GM18520 (cell line): ENCODE measurements at regions not wholly inside any gene's neighbourhood (a gene's known extent, or its start where the extent isn't known, plus 50 kb on each side); places are given as distances from the start of the nearest gene placed in this dataset.

Experiments
- ATAC-seq: cut with Tn5 transposase; IDR thresholded peaks from one replicate; pipeline ENCODE4 v1.9.1; 2021; ENCODE audit not compliant: unreplicated experiment

DNA sequence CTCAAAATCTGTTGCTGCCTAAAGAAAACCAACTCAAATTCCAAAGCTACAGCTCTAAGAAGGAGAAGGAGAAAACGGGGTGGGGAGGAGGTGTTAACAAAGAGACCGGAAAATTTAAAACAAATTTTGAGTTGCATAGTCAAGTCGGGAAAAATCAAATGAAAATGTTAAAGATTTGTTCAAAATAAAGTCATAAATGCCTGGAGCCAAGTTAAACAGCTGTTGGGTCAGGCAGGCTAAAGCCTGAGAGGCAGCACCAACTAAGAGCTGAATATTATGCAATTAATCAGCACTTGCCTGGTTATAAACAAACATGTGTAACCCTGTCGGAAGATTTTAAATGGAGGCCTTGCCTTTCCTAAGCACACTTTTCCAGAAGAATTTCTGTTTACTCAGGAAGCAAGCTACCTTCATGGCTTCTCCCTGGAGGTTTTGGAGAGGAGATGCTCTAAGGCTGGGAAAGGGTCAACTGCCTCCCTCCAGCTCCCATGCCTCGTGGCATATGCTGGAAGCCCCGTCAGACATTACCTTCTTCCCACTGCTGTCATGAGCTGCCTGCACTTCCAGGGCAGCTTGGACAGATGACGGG lies 270.5 kb downstream of the DMRT2 start:
- ATAC-seq, result no peak

DNA sequence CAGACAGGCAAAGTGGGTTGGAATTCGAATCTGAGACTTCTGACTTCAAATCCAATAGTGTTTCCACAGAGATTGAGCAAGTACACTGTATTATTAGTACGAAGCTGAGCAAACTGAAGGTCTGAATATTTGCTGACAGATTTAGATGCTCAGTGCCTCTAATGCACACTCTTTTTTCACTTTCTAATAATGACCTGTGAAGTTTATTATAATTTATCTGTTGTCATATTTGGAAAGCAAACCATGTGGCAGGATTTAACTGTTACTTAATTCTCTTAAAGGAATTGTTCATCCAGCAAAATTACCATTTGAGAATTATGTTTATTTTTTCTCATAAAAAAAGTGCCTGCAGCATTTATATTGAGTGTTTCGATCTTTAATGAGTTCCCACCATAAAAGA lies 277.3 kb downstream of the DMRT2 start:
- ATAC-seq, result no peak

DNA sequence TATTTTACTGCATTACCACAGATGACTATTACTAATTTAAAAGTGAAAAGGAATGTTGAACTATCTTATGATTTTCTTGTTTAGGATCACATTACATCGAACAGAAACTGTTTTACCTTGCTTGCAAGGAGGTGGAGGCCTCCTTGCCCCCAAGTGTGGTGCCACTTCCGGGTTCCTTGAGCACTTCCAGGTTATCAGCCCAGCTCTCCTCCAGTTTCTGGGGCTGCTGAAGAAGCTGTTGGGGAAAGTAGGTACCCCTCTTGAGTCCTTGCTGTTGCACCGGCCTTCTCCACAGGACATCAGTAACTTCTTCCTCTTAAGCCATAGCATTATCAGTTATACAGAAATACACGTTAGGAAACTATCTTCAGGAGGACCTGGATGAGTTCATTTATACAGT lies 278.2 kb downstream of the DMRT2 start:
- ATAC-seq, result no peak

DNA sequence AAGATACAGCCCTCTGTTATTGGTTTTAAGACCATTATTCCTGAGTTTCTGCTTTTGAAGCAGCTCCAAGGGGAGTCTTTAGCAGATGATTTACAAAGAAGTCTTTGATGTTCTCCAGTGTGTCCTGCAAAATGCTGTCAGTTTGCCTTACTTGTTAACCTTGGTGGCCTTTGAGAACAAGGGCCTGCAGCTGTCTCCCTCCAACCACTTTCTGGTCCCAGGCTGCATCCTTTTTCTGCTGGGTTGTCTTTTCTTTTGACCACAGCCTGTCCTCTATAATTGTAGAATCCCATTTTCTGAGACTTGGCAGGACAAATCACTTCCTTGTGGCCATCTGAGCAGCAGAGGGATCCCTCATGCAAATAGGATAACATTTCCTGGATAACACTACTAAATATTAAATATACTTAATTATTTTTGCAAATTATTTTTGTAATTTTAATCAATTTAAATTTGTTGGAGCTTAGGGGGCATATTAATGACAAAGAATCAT lies 281.4 kb downstream of the DMRT2 start:
- no peak for ATAC-seq

DNA sequence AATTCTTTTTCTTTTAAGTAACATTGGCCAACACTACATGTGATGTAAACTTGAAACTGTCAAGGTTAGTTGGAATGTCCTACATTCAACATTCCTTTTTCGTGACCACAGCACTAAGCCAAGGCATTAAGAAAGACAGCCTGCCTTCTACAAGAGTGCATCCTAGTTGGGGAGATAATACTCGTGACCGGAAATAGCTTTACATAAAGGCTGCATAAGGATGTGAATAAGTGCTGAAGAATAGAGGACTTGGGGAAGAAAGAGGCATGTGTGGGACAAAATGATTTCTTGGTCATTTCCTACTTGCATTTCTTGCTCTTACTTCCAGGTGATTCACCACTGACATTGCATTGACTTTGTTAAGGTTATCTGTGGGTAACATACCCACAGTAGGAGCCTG lies 282.0 kb downstream of the DMRT2 start:
- no peak for ATAC-seq

DNA sequence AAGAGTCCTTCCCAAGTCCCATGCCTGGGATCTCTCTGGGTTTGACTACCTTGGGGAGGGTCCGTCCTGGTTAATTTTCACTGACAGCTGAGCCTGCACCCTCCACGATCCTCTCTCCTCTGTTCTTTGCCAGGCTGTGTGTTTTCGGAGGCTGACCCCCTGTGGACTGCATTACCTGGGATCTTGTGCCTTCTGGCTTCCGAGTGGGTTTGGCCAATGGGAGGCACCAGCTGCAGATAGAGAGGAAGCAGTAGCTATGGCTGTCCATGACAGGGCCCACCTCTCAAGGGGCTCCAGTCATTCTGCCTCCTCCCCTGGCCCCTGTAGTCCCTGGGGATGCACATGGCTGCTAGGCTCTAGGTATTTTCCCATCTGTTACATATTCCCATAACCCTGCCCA lies 285.0 kb downstream of the DMRT2 start:
- no peak for ATAC-seq

DNA sequence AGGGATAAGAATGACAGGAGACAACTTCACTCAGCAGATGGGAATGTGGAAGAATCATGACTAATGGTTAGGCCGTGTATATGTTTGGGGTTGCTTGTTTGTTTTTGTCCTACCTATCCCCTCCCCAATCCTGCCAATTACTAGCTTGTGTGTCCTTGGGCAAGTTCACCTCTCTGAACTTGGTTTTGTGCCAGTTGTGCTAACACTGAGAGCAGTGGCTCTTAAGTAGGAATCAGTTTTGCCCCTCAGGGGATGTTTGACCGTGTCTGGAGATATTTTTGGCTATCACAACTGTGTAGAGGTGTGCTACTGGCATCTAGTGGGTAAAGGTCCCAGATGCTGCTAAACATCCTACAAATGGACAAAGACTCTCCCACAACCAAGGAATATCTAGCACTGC lies 287.0 kb downstream of the DMRT2 start:
- no peak for ATAC-seq

DNA sequence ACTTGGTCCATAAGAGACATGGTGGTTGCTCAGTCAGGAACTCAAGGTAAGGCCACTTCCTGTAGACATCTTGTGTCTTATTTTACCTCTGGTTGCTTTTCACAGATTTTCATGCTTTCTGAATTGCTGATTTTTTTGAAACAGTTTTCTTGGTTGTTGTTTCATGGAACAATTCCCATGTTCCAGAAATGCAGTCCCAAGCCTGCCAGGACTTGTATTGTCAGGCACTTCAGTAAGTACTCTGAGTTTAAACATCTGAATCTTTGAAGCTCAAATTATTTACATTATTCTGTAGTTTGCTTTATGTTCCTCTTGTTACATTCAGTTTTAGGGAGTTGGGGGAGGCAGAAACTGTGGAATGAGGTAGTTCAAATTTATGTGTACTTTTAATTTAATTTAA lies 290.2 kb downstream of the DMRT2 start:
- ATAC-seq, result no peak

DNA sequence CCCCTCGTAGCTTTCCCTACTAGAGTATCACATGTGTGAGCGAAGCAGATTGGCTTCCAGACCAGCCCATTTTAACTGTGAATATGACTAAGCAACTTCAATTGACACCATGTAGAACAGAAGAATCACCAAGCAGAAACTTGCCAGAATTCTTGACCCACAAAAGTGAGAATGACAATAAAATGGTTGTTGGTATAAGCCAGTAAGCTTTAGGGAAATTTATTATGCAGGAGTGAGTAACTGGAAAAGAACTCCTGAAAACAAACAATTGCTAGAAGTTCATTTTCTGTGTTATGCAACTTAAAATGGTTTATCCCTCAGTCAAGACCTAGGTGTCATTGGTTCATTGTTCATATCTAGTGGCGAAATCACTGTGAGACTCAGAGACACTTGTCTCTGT lies 303.1 kb downstream of the DMRT2 start:
- no peak for ATAC-seq

DNA sequence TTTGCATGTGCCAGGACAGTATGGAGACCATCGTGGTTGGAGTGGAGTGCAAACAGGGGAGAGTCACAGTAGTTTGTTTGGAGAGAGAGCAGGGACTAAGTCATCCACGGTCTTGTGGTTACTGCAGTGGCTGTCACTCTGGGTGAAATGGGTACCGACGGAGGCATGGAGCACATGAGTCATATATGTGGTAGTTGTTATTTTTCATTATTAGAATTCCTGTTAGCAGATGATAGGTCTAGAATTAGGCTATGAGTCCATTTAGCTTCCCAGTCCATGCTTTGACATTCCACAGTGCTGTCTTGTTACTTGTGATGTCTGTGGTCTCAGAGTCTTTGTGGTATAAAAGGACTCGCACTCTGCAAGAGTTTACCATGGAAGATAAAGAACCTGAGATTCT lies 303.9 kb downstream of the DMRT2 start:
- no peak for ATAC-seq

DNA sequence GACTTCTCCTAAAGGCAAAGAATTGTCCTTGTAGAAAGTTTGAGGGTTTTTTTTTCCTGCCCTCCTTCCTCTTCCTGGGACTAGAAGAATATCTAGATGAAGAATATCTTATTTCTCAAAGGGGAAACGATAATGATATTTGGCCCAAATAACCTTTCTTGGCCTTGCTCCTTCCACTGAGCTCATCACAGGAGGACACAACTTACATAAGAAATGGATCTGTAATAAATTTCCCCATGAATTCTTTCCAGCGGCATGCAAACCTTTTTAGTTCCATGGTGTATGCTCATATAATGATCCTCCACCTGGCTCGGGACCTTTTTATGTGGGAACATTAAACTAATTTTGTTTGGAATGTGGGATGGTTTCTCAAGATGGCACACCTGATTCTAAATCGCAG lies 304.4 kb downstream of the DMRT2 start:
- no peak for ATAC-seq

DNA sequence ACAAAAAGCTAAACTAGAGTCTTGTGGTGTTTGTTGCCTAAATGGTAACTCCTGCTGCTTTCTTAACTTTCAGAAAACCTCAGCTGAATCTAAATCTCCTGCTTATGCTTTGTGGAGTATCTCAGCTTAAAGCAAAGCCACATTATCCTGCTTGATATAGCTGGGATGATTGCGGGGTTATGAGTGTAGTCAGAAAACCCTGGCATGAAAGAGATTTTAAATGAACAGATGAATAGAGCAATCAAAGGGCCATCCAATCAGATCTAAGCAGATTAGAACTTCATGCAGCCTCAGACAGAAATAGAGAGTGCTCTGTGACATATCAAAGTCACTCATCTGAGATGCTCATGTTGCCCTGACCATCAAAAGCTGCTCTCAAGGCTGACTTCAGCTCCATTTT lies 305.5 kb downstream of the DMRT2 start:
- no peak for ATAC-seq

DNA sequence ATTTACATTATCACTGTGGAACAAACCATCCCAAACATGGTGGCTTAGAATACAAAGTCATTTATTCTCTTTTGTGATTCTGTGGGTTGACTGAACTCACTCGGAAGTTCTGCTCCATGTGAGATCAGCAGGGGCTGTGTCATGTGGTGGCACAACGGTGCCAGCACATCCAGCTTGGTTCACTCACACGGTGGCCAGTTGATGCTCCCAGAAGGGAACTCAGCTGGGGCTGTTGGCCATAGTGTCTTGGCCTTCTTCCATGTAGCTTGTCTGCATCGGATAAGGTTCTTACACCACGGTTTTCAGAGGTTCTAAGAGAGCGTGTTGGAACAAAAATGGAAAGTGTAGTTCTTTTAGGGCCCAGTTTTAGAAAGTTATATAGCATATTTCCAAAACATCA lies 312.7 kb downstream of the DMRT2 start:
- no peak for ATAC-seq

DNA sequence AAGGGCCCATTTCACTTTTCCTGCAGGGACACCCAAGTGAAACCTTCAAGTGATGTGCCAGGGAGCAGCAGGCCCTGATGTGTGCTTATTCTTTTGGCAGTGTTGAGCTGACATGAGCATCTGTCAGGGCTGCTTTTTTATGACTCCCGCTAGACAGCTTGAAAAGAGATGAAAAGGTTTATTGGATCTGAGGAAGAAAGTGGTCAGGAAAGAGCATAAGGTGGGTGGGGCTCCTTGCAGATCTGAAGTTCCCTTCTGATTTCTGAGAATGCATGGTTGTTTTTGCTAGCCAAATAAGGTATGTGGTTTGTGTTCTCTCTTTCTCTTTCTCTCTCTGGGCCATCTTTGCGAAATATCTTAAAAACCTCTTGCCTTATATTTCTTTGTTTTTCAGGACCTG lies 316.1 kb downstream of the DMRT2 start:
- ATAC-seq, result no peak

DNA sequence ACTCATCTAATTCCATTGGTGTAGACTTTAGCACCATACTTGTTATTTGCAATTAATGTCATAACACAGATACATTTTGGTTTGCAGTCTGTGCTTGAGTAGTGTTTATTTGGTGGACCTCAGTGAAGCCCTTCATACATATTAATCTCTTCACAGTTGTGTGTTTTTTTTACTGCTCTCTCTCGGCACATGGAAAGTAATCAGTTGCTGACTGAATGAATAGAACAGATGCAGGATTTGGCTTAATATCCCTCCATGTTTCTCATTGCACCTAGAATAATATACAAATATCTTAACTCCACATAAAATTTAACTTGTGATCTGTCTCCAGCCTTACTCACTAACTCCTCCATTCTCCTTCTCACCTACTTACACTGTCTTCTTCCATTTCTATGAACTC lies 319.1 kb downstream of the DMRT2 start:
- no peak for ATAC-seq

DNA sequence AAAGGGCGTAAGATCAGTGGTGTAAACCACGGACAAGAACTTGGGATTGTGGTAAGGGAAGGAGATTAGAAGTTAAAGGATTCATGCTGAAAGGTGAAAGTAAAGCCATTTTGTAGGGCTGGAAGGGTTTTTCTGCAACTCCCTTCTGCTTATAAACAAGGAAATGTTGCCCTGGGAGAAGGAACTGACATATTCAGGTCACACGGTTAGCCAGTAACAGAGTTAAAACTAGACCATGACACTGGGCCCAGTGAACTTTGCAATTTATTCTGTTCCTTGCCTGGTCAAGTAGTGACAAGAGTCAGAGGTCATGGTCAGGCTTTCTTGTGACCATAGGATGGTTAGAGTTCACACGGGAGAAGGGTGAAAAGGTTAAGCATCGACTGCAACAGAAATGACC lies 323.3 kb downstream of the DMRT2 start:
- no peak for ATAC-seq

DNA sequence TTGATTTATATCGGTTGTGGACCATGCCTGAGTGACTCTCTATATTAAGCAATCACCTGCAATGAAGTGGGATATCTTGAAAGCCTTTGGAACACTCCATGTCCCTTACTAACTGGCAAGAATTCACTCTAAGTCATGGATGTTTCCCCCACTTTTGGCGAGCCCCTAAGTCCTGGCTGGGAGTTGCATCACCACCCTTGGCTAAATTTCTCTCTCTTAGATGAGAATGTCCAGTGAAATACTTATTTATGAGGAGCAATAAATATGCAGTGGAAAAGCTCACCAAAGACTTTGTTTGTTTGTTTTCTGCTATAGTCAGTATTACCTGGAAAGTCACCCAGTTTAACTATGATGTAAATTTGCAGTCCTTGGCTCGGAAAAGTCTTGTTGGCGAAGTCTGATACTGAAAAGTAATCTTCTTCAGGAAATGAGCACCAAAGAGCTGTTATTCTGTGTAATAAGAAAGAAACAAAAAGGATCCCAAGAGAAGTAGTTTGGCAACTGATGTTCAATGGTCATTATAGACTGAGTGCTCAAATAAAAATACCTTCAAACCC lies 333.8 kb downstream of the DMRT2 start:
- no peak for ATAC-seq

DNA sequence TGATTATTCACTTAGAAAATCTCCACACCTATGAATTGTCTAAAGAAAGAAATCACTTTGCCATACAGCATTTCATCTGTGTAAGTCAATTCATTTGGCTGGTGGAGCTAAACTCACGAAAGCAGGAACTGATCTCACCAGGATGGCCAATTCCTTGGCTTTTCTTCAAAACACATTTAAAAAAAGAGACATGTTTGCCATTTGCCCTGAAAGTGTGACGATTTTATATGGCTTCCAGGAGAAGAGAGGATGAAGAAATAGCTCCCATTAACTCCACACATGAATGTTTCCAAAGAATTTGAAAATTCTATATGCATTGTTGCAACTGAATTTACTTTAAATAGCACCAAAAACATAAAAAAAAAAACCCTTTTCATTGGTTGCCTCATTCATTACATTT lies 334.7 kb downstream of the DMRT2 start:
- no peak for ATAC-seq

DNA sequence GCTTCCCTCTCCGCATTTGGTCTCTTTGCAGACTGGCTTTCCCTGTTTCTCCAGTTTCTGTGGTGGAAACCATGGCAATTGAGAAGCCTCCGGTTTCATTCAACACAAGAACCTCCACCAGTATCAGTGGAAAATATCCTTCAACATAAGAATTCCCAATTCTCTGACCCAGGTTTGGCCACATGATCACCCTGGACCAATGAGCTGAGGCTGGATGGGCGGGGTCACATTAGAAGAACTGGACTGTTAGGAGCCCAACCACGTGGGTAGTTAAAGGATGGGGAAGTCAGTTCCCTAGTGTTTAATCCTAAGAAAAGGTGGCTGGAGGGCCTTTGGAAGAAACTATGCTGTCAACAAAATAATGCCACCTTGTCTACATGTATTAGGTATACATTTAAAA lies 336.3 kb downstream of the DMRT2 start:
- ATAC-seq, result no peak

DNA sequence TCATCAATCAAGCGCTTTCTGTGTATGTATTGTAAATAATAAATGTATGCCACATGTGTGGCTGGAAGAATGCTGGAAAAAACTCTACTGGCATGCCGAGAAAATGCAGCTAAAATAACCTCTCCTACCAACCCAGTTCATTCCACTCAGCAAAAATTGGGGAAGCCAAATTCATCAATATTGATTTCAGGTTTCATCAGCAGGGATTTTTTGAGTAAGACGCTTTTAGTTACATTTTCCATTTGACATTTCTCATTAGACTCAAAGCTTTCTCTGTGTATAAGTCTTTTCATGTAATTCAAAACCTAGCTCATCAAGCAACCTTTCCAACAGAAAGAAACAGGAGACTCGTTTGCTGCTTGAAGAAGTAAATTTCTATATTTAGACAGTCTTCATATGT lies 338.1 kb downstream of the DMRT2 start:
- ATAC-seq, result no peak

DNA sequence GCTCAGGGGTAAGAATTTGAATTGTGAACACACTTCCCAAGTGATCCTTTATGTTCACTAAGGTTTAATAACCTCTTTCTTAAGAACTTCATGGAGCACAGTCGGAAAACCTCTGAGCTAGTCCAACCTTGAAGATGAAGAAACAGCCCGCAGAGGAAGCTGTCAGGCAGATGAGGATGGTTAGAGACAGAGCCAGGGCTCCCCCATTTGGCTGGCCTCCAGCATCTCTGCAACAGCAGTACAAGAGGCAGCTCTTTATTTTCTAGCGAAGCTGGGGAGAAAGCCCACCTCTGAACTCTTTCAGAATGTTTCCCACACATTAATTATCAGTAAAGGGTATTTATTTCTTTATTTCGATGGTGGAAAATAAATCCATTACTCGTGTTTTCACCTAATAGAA lies 350.8 kb downstream of the DMRT2 start:
- no peak for ATAC-seq

DNA sequence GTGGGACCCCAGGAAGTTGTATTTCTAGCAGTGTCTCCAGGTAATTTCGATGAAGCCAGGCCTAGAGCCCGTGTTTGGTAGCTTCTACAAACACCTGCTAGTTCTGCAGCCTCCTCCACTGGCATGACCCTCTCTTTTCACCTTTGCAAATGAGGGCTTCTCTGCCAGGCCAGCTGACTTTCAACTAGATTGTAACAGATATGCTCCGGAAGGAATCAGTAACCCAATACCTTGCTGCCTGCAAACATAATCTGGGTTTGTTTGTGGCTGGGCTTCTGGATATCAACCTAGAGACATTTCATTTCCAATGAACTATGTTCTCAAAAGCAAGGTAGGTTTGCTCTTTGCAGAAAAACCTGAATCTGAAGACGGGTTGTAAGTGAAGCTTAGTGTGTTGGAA lies 354.8 kb downstream of the DMRT2 start:
- no peak for ATAC-seq

DNA sequence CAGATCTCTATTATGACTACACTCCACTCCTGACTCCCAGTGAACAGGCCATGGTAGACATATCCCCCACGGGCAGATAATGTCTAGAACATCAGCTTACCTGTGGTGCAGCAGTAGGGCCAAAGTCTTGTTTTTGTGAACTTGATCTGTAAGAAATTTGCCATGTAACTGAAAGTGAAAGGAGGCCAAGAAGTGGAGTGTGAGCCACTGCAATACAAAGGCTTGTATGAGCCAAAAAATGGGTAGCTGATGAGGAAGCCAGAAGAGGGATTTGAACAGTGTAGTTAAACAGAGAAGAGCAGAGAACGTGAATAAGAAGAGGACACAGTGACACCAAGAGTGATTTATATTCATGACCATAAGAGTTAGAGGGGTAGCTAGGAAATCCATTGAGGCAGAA lies 361.7 kb downstream of the DMRT2 start:
- ATAC-seq, result no peak
